B cell (primary cell): ENCODE measurements at regions not wholly inside any gene's neighbourhood (a gene's known extent, or its start where the extent isn't known, plus 50 kb on each side); places are given as distances from the start of the nearest gene placed in this dataset.

ENCODE experiments used
- ATAC-seq: fragments of 200-7000 bp; cut with Tn5 transposase; one replicate; pipeline ENCODE4 v1.10.0; 2021; ENCODE audit warnings: low read depth, mild to moderate bottlenecking, moderate number of reproducible peaks, moderate library complexity
- CTCF ChIA-PET: fragments of 350-600 bp; sonication (Branson Sonifier 250); formaldehyde crosslinking; loops from one replicate; lab custom pipeline; 2021; ENCODE audit warnings: antibody characterized with exemption, inconsistent platforms; lab: Charles Lee
- POLR2A ChIA-PET: fragments of 350-600 bp; sonication (Branson Sonifier 250); formaldehyde crosslinking; loops from one replicate; lab custom pipeline; 2021; ENCODE audit warnings: antibody characterized with exemption; lab: Charles Lee
- DNase-seq: peaks from one replicate; pipeline ENCODE4 v3.0.0; 2013
- H2AFZ ChIP-seq: 2 replicates; pipeline ENCODE4 v1.6.1; 2012; ENCODE audit warnings: mild to moderate bottlenecking, low read depth, low read length; ENCODE audit not compliant: insufficient read depth, poor library complexity, severe bottlenecking
- H3K27ac ChIP-seq, 2 donors: 1 replicate in 1 of 2; 2 replicates in 1 of 2; pipeline ENCODE4 v1.5.1; 2012 to 2013; ENCODE audit warnings: low read length in 2 of 2, mild to moderate bottlenecking in 2 of 2, moderate library complexity in 1 of 2
- H3K27me3 ChIP-seq, 4 experiments: fragments of 200-600 bp in 1 of 4; sonication (generic) in 1 of 4; replicated peaks in 1 of 4; 1 replicate in 2 of 4; 2 replicates in 2 of 4; pipeline versions ENCODE4 v1.6.1 to v1.7.0; 2013 to 2016; ENCODE audit warnings: low read length in 3 of 4, mild to moderate bottlenecking in 2 of 4, mixed read lengths in 1 of 4, moderate library complexity in 1 of 4; ENCODE audit not compliant: insufficient read depth in 4 of 4, control insufficient read depth in 3 of 4; ENCODE audit errors: control extremely low read depth in 1 of 4
- H3K36me3 ChIP-seq, 2 experiments: replicated peaks in 1 of 2; 1 replicate in 1 of 2; 2 replicates in 1 of 2; pipeline versions ENCODE4 v1.6.1 to v1.7.1; 2013; ENCODE audit warnings: low read length in 1 of 2; ENCODE audit not compliant: insufficient read depth in 2 of 2, control insufficient read depth in 1 of 2; ENCODE audit errors: control extremely low read depth in 1 of 2, extremely low read depth in 1 of 2
- H3K4me1 ChIP-seq, 2 donors: fragments of 200-600 bp in 1 of 2; sonication (generic) in 1 of 2; 1 replicate in 1 of 2; 2 replicates in 1 of 2; pipeline versions ENCODE4 v1.5.1 to v1.6.1; 2013 to 2017; ENCODE audit warnings: low read length in 2 of 2; ENCODE audit not compliant: control insufficient read depth in 2 of 2, insufficient read depth in 2 of 2
- H3K4me2 ChIP-seq: replicated peaks from 2 replicates; pipeline ENCODE3; 2012; ENCODE audit warnings: mild to moderate bottlenecking, low read depth, low read length; ENCODE audit not compliant: poor library complexity, severe bottlenecking
- H3K4me3 ChIP-seq, 5 experiments: fragments of 200-600 bp in 1 of 5; sonication (generic) in 1 of 5; 1 replicate in 3 of 5; 2 replicates in 2 of 5; pipeline versions ENCODE4 v1.5.1 to v1.7.0; 2011 to 2016; ENCODE audit warnings: low read length in 4 of 5, mild to moderate bottlenecking in 4 of 5, low read depth in 2 of 5, control low read depth in 1 of 5, moderate library complexity in 1 of 5; ENCODE audit not compliant: insufficient read depth in 1 of 5; ENCODE audit errors: control extremely low read depth in 1 of 5, extremely low read depth in 1 of 5
- H3K79me2 ChIP-seq: fragments of 200-600 bp; sonication (generic); one replicate; pipeline ENCODE4 v1.6.0; 2016; ENCODE audit warnings: low read length; ENCODE audit not compliant: control insufficient read depth, insufficient read depth
- H3K9ac ChIP-seq: fragments of 200-600 bp; sonication (generic); 2 replicates; pipeline ENCODE4 v1.6.1; 2017; ENCODE audit warnings: mild to moderate bottlenecking, low read length, moderate library complexity
- H3K9me3 ChIP-seq, 3 donors: one replicate each; pipeline versions ENCODE4 v1.6.1 to v1.7.1; 2013; ENCODE audit warnings: low read length in 2 of 3; ENCODE audit not compliant: control insufficient read depth in 2 of 3, insufficient read depth in 1 of 3; ENCODE audit errors: control extremely low read depth in 1 of 3
- H4K20me1 ChIP-seq: 2 replicates; pipeline ENCODE4 v1.6.0; 2012; ENCODE audit warnings: mild to moderate bottlenecking, low read length; ENCODE audit not compliant: insufficient read depth, control insufficient read depth, poor library complexity, severe bottlenecking
- H3K27ac Mint-ChIP-seq: one replicate; pipeline ENCODE4 v1.8.0; 2021; ENCODE audit warnings: mixed read lengths
- H3K27me3 Mint-ChIP-seq: one replicate; pipeline ENCODE4 v1.8.0; 2021; ENCODE audit warnings: mixed read lengths
- H3K4me1 Mint-ChIP-seq: one replicate; pipeline ENCODE4 v1.8.0; 2021; ENCODE audit warnings: mixed read lengths
- H3K4me3 Mint-ChIP-seq: one replicate; pipeline ENCODE4 v1.8.0; 2021; ENCODE audit warnings: mixed read lengths
- H3K9me3 Mint-ChIP-seq: one replicate; pipeline ENCODE4 v1.8.0; 2022; ENCODE audit warnings: mixed read lengths; ENCODE audit not compliant: insufficient read depth
- CTCF ChIP-seq: fragments of 200-600 bp; IDR thresholded peaks from one replicate; pipeline ENCODE4 v1.8.0; 2022; ENCODE audit warnings: antibody characterized with exemption, mild to moderate bottlenecking
- EZH2 ChIP-seq: IDR thresholded peaks from 2 replicates; pipeline ENCODE4 v1.6.1; 2012; ENCODE audit warnings: borderline replicate concordance, low read depth, mild to moderate bottlenecking, moderate library complexity, low read length; ENCODE audit not compliant: insufficient read depth, poor library complexity, severe bottlenecking
- WGBS: methylation state at CpG from one replicate; pipeline ENCODE4 v1.1.5; 2013; ENCODE audit warnings: missing lambda C conversion rate; ENCODE audit not compliant: insufficient coverage; 5-methylcytosine and 5-hydroxymethylcytosine counted together
- intact Hi-C: fragments of 100-400 bp; cut with micrococcal nuclease; formaldehyde crosslinking; loops from one replicate; pipeline ENCODE4 v1.10.0; 2022

- Histone ChIP-seq H3K27me3 (no peaks in the 10 kb centered on the region), H3K9me3 (no peaks in the 10 kb centered on the region), H3K27ac (no peak overlapping the region), H3K4me3 (no peak overlapping the region), H3K36me3 (no peaks in the 10 kb centered on the region), H4K20me1 (no peaks in the 10 kb centered on the region), H3K4me1 (no peaks in the 10 kb centered on the region), H3K4me2 (no peak overlapping the region), H3K9ac (no peak overlapping the region), H2AFZ (no peak overlapping the region), H3K79me2 (no peaks in the 10 kb centered on the region)
- Mint-ChIP-seq H3K9me3 (no peaks in the 10 kb centered on the region), H3K27me3 (no peaks in the 10 kb centered on the region), H3K4me1 (no peaks in the 10 kb centered on the region), H3K27ac (no peak overlapping the region), H3K4me3 (no peak overlapping the region)
- DNase-seq (no peak), ATAC-seq (no peak)
- POLR2A ChIA-PET = no interaction called here
- intact Hi-C loops = no loop called here
- TF ChIP-seq CTCF (no peak), EZH2 (no peak)
- WGBS = 89% methylated on average over 3 of the region's 7 CpGs
- CTCF ChIA-PET = no interaction called here
Measured at GRCh38 chr4:20615486-20616260, 84.6 kb upstream of the PACRGL start.

- Histone ChIP-seq H3K4me1 (no peaks in the 10 kb centered on the region), H4K20me1 (no peaks in the 10 kb centered on the region), H3K27ac (no peak overlapping the region), H3K4me2 (no peak overlapping the region), H3K36me3 (no peaks in the 10 kb centered on the region), H3K4me3 (no peak overlapping the region), H3K27me3 (no peaks in the 10 kb centered on the region), H3K9ac (no peak overlapping the region), H3K9me3 (no peaks in the 10 kb centered on the region), H2AFZ (no peak overlapping the region), H3K79me2 (no peaks in the 10 kb centered on the region)
- POLR2A ChIA-PET = no interaction called here
- no peak for DNase-seq
- no peak overlapping the region for H3K27ac Mint-ChIP-seq
- H3K9me3 Mint-ChIP-seq = no peaks in the 10 kb centered on the region
- no peak for TF ChIP-seq CTCF
- no peak for TF ChIP-seq EZH2
- H3K4me1 Mint-ChIP-seq = no peaks in the 10 kb centered on the region
- CTCF ChIA-PET = no interaction called here
- no peak overlapping the region for H3K4me3 Mint-ChIP-seq
- no peak for ATAC-seq
- H3K27me3 Mint-ChIP-seq = no peaks in the 10 kb centered on the region
- intact Hi-C loops = no loop called here
Measured at GRCh38 chr4:20616313-20616712, 83.9 kb upstream of the PACRGL start.
